Testis (tissue), 2 donors: ENCODE measurements at regions not wholly inside any gene's neighbourhood (a gene's known extent, or its start where the extent isn't known, plus 50 kb on each side); places are given as distances from the start of the nearest gene placed in this dataset.

Source experiments
- CTCF ChIP-seq, 3 experiments: fragments of 450-650 bp in 2 of 3; fragments of 200-600 bp in 1 of 3; sonication (generic) in 1 of 3; IDR thresholded peaks; one replicate each; pipeline ENCODE4 v1.5.1; 2016 to 2019; ENCODE audit warnings: antibody characterized with exemption in 3 of 3, mild to moderate bottlenecking in 2 of 3, moderate library complexity in 1 of 3
- POLR2A ChIP-seq: fragments of 450-650 bp; IDR thresholded peaks from one replicate; pipeline ENCODE4 v1.6.1; 2017; ENCODE audit warnings: antibody characterized with exemption, mild to moderate bottlenecking, moderate library complexity

GRCh38 chr18:52008330-52008729, 331.7 kb upstream of the DCC start:
- TF ChIP-seq CTCF (IDR thresholded peaks at IDR 0.05) (no peak), POLR2A (no peak)
